B cell (primary cell): ENCODE measurements at regions not wholly inside any gene's neighbourhood (a gene's known extent, or its start where the extent isn't known, plus 50 kb on each side); places are given as distances from the start of the nearest gene placed in this dataset.

Experiments used
- ATAC-seq: fragments of 200-7000 bp; cut with Tn5 transposase; one replicate; pipeline ENCODE4 v1.10.0; 2021; ENCODE audit warnings: low read depth, mild to moderate bottlenecking, moderate number of reproducible peaks, moderate library complexity
- CTCF ChIA-PET: fragments of 350-600 bp; sonication (Branson Sonifier 250); formaldehyde crosslinking; loops from one replicate; lab custom pipeline; 2021; ENCODE audit warnings: antibody characterized with exemption, inconsistent platforms; lab: Charles Lee
- POLR2A ChIA-PET: fragments of 350-600 bp; sonication (Branson Sonifier 250); formaldehyde crosslinking; loops from one replicate; lab custom pipeline; 2021; ENCODE audit warnings: antibody characterized with exemption; lab: Charles Lee
- DNase-seq: peaks from one replicate; pipeline ENCODE4 v3.0.0; 2013
- H2AFZ ChIP-seq: 2 replicates; pipeline ENCODE4 v1.6.1; 2012; ENCODE audit warnings: mild to moderate bottlenecking, low read depth, low read length; ENCODE audit not compliant: insufficient read depth, poor library complexity, severe bottlenecking
- H3K27ac ChIP-seq, 2 donors: 1 replicate in 1 of 2; 2 replicates in 1 of 2; pipeline ENCODE4 v1.5.1; 2012 to 2013; ENCODE audit warnings: low read length in 2 of 2, mild to moderate bottlenecking in 2 of 2, moderate library complexity in 1 of 2
- H3K27me3 ChIP-seq, 4 experiments: fragments of 200-600 bp in 1 of 4; sonication (generic) in 1 of 4; replicated peaks in 1 of 4; 1 replicate in 2 of 4; 2 replicates in 2 of 4; pipeline versions ENCODE4 v1.6.1 to v1.7.0; 2013 to 2016; ENCODE audit warnings: low read length in 3 of 4, mild to moderate bottlenecking in 2 of 4, mixed read lengths in 1 of 4, moderate library complexity in 1 of 4; ENCODE audit not compliant: insufficient read depth in 4 of 4, control insufficient read depth in 3 of 4; ENCODE audit errors: control extremely low read depth in 1 of 4
- H3K36me3 ChIP-seq, 2 experiments: replicated peaks in 1 of 2; 1 replicate in 1 of 2; 2 replicates in 1 of 2; pipeline versions ENCODE4 v1.6.1 to v1.7.1; 2013; ENCODE audit warnings: low read length in 1 of 2; ENCODE audit not compliant: insufficient read depth in 2 of 2, control insufficient read depth in 1 of 2; ENCODE audit errors: control extremely low read depth in 1 of 2, extremely low read depth in 1 of 2
- H3K4me1 ChIP-seq, 2 donors: fragments of 200-600 bp in 1 of 2; sonication (generic) in 1 of 2; 1 replicate in 1 of 2; 2 replicates in 1 of 2; pipeline versions ENCODE4 v1.5.1 to v1.6.1; 2013 to 2017; ENCODE audit warnings: low read length in 2 of 2; ENCODE audit not compliant: control insufficient read depth in 2 of 2, insufficient read depth in 2 of 2
- H3K4me2 ChIP-seq: replicated peaks from 2 replicates; pipeline ENCODE3; 2012; ENCODE audit warnings: mild to moderate bottlenecking, low read depth, low read length; ENCODE audit not compliant: poor library complexity, severe bottlenecking
- H3K4me3 ChIP-seq, 5 experiments: fragments of 200-600 bp in 1 of 5; sonication (generic) in 1 of 5; 1 replicate in 3 of 5; 2 replicates in 2 of 5; pipeline versions ENCODE4 v1.5.1 to v1.7.0; 2011 to 2016; ENCODE audit warnings: low read length in 4 of 5, mild to moderate bottlenecking in 4 of 5, low read depth in 2 of 5, control low read depth in 1 of 5, moderate library complexity in 1 of 5; ENCODE audit not compliant: insufficient read depth in 1 of 5; ENCODE audit errors: control extremely low read depth in 1 of 5, extremely low read depth in 1 of 5
- H3K79me2 ChIP-seq: fragments of 200-600 bp; sonication (generic); one replicate; pipeline ENCODE4 v1.6.0; 2016; ENCODE audit warnings: low read length; ENCODE audit not compliant: control insufficient read depth, insufficient read depth
- H3K9ac ChIP-seq: fragments of 200-600 bp; sonication (generic); 2 replicates; pipeline ENCODE4 v1.6.1; 2017; ENCODE audit warnings: mild to moderate bottlenecking, low read length, moderate library complexity
- H3K9me3 ChIP-seq, 3 donors: one replicate each; pipeline versions ENCODE4 v1.6.1 to v1.7.1; 2013; ENCODE audit warnings: low read length in 2 of 3; ENCODE audit not compliant: control insufficient read depth in 2 of 3, insufficient read depth in 1 of 3; ENCODE audit errors: control extremely low read depth in 1 of 3
- H4K20me1 ChIP-seq: 2 replicates; pipeline ENCODE4 v1.6.0; 2012; ENCODE audit warnings: mild to moderate bottlenecking, low read length; ENCODE audit not compliant: insufficient read depth, control insufficient read depth, poor library complexity, severe bottlenecking
- H3K27ac Mint-ChIP-seq: one replicate; pipeline ENCODE4 v1.8.0; 2021; ENCODE audit warnings: mixed read lengths
- H3K27me3 Mint-ChIP-seq: one replicate; pipeline ENCODE4 v1.8.0; 2021; ENCODE audit warnings: mixed read lengths
- H3K4me1 Mint-ChIP-seq: one replicate; pipeline ENCODE4 v1.8.0; 2021; ENCODE audit warnings: mixed read lengths
- H3K4me3 Mint-ChIP-seq: one replicate; pipeline ENCODE4 v1.8.0; 2021; ENCODE audit warnings: mixed read lengths
- H3K9me3 Mint-ChIP-seq: one replicate; pipeline ENCODE4 v1.8.0; 2022; ENCODE audit warnings: mixed read lengths; ENCODE audit not compliant: insufficient read depth
- EZH2 ChIP-seq: IDR thresholded peaks from 2 replicates; pipeline ENCODE4 v1.6.1; 2012; ENCODE audit warnings: borderline replicate concordance, low read depth, mild to moderate bottlenecking, moderate library complexity, low read length; ENCODE audit not compliant: insufficient read depth, poor library complexity, severe bottlenecking
- WGBS: methylation state at CpG from one replicate; pipeline ENCODE4 v1.1.5; 2013; ENCODE audit warnings: missing lambda C conversion rate; ENCODE audit not compliant: insufficient coverage; 5-methylcytosine and 5-hydroxymethylcytosine counted together
- intact Hi-C: fragments of 100-400 bp; cut with micrococcal nuclease; formaldehyde crosslinking; loops from one replicate; pipeline ENCODE4 v1.10.0; 2022
- TF ChIP-seq, protein P1 (sequence below): fragments of 200-600 bp; IDR thresholded peaks from one replicate; pipeline ENCODE4 v1.8.0; 2022; ENCODE audit warnings: antibody characterized with exemption, mild to moderate bottlenecking

GRCh38 chr3:9311228-9311627 lies 51.6 kb upstream of the THUMPD3 start:
- H3K4me1 ChIP-seq, result no peaks in the 10 kb centered on the region
- Mint-ChIP-seq H3K9me3 (no peaks in the 10 kb centered on the region), H3K27ac (no peak overlapping the region), H3K27me3 (peaks cover 31% of the 10 kb centered on the region), H3K4me3 (no peak overlapping the region), H3K4me1 (no peaks in the 10 kb centered on the region)
- H3K27ac ChIP-seq, result no peak overlapping the region
- no peaks in the 10 kb centered on the region for H3K9me3 ChIP-seq
- H4K20me1 ChIP-seq, result no peaks in the 10 kb centered on the region
- no peak overlapping the region for H3K4me2 ChIP-seq
- ATAC-seq (no peak), DNase-seq (no peak)
- H3K27me3 ChIP-seq, result no peaks in the 10 kb centered on the region
- 100% methylated on average over 4 of the region's 6 CpGs for WGBS
- ChIA-PET POLR2A (no interaction called here), CTCF (interaction anchor here (1.2 kb wide), 1 partner anchor 339 kb away, joined by 5 read pairs; no protein-coding TSS in a partner anchor)
- no peak overlapping the region for H2AFZ ChIP-seq
- H3K36me3 ChIP-seq, result no peaks in the 10 kb centered on the region
- H3K4me3 ChIP-seq, result no peak overlapping the region
- no peak overlapping the region for H3K9ac ChIP-seq
- no peaks in the 10 kb centered on the region for H3K79me2 ChIP-seq
- TF ChIP-seq EZH2, result no peak
- TF ChIP-seq, protein P1, sequence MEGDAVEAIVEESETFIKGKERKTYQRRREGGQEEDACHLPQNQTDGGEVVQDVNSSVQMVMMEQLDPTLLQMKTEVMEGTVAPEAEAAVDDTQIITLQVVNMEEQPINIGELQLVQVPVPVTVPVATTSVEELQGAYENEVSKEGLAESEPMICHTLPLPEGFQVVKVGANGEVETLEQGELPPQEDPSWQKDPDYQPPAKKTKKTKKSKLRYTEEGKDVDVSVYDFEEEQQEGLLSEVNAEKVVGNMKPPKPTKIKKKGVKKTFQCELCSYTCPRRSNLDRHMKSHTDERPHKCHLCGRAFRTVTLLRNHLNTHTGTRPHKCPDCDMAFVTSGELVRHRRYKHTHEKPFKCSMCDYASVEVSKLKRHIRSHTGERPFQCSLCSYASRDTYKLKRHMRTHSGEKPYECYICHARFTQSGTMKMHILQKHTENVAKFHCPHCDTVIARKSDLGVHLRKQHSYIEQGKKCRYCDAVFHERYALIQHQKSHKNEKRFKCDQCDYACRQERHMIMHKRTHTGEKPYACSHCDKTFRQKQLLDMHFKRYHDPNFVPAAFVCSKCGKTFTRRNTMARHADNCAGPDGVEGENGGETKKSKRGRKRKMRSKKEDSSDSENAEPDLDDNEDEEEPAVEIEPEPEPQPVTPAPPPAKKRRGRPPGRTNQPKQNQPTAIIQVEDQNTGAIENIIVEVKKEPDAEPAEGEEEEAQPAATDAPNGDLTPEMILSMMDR, result no peak
- intact Hi-C loops, result no loop called here
